Middle frontal gyrus (tissue), 1 donor: ENCODE measurements at regions not wholly inside any gene's neighbourhood (a gene's known extent, or its start where the extent isn't known, plus 50 kb on each side); places are given as distances from the start of the nearest gene placed in this dataset.
"Not testable (repeated sequence)": the region's sequence is repeated elsewhere in the genome, so short reads cannot be mapped to it uniquely, and the experiment has no call there.

Experiments used
- DNase-seq: peaks from one replicate; pipeline ENCODE4 v3.0.0-alpha.2; 2015; ENCODE audit warnings: low spot score; ENCODE audit errors: extremely low spot score

DNA sequence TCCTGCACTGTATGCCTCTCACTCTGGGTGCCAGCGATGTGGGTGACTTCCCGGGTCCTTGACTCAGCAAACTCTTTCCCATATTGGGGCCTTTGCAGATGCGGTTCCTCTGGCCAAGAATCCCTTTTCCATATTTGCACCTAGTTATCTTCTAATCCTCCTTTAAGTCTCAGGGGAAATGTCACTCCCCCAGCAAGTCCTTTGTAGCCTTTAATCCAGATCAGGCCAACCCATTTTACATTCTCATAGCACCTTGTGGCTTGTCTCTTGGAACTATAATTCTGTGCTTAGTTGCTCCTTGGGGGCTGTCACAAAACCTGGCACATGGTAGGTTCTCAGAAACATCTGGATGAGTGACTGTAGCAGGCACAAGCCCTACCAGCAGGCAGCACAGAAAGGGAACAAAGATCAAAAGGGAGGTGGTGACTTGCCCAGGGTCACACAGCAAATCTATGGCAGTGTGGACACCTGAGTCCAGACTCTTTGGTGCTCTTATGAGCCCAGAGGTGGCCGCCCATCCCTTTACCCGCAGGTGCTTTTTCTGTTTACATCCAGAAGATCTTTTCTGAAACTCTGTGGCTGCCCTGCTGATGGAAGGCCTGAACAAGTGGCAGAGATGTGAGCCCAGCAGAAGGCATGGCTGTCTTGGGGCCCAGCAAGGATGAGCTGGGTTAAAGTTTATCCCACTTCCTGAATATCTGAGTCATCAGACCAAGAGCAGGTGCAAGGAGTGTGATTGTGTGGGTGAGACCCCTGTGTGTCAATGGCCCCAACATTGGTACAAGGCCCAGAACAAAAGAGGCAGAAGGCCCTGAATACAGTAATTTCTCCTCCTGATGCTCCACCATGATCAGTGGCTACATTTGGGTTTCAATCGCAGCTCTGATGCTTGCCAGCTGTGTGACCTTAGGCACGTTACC is 78.6 kb upstream of the GRK3 start:
- no peak for DNase-seq

DNA sequence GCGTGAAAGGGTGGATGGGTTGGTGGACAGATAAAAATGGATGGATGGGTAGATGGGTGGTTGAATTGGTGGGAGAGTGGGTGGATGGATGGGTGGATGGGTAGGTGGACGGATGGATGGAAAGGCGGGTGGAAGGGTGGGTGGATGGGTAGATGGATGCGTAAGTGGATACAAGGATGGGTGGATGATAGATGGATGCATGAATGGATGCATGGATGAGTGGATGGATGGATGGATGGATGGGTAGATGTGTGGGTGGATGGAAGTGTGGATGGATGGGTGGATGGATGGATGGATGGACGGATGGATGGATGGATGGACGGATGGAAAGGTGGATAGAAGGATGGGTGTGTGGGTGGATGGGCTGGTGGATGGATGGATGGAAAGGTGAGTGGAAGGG is 77.0 kb upstream of the GRK3 start:
- DNase-seq, result no peak

DNA sequence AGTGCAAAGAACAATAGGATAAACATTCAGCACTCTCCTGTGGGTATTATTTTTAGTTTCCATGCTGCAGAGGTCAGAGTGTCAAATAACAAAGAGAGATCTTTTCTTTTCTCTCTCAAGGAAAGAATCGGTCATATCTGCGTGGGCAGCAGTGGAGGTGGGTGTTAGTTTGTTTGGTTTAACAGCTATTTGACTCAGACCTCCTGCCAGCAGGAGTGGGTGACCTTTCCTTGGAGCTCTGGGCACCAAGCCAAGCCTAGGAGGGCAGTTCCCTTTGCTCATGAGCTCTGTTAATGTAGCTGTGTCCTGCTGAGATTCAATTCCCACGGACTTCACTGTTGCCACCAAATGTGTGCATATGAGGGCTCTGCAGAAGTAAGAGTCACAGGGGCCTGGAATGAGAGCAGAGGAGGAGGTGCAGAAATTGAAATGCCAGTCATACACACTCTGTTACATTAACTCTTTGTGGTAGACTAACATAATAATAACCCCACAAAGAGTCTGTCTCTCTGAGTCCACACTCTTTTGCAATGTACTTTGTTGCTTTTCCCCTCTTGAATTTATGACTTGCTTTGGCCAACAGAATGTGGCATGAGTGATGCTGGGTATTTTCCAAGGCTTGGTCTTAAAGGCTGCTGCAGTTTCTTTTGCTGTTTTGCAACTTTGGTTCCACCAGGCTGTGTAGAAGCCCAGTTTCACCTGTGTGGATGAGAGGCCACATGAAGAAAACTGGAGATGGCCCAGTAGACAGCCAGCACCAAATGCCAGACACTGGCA is 76.0 kb upstream of the GRK3 start:
- DNase-seq, result no peak

DNA sequence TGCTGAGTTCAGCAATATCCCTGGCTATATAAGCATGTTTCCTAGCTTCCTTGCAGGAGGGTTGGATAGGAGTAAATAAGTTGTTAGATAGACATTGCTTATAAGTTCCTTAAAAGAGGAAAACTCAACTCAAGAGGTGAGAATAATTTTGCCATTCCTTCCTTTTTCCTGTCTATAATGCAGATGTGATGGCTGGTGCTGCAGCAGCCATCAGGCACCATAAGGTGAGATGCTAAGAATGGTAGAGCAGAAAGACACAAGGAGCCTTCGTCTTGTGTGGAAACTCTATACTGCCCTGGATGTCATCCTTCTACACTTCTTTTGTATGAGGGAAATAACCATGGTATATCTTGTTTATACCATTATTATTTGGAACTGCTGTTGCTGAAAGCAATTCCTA is 74.5 kb upstream of the GRK3 start:
- DNase-seq, result no peak

DNA sequence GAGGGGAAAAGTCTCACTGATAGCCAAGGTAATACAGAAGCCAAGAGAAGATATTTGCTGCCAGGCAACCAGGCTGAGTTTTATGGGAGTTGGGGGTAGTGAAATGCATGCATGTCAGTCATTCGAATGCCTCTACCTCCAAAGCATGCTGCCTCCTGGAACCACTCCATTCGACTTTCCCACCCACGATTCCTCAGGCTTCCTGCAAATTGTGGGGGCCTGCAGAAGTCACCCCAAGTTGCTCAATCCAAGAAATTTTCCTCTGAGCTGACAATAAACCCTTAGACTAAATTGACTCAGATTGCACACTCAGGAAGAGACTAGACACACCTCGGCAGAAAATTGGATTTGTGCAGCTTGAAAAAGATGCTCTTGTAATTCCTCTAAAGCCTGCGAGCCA is 73.6 kb upstream of the GRK3 start:
- no peak for DNase-seq

DNA sequence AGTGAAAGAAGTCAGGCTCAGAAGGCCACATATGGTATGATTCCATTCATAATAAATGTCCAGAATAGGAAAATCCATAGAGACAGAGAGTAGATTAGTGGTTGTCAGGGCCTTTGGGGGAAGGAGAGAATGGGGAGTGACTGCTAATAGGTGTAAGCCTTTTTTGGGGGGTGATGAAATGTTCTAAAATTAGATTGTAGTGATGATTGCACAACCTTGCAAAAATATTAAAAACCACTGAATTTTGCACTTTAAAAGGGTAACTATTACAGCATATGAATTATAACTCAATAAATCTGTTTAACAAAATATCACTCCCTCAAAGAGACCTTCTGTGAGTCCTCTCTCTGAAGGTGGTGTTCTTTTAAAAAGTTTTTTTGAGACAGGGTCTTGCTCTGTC is 72.3 kb upstream of the GRK3 start:
- DNase-seq, result no peak

DNA sequence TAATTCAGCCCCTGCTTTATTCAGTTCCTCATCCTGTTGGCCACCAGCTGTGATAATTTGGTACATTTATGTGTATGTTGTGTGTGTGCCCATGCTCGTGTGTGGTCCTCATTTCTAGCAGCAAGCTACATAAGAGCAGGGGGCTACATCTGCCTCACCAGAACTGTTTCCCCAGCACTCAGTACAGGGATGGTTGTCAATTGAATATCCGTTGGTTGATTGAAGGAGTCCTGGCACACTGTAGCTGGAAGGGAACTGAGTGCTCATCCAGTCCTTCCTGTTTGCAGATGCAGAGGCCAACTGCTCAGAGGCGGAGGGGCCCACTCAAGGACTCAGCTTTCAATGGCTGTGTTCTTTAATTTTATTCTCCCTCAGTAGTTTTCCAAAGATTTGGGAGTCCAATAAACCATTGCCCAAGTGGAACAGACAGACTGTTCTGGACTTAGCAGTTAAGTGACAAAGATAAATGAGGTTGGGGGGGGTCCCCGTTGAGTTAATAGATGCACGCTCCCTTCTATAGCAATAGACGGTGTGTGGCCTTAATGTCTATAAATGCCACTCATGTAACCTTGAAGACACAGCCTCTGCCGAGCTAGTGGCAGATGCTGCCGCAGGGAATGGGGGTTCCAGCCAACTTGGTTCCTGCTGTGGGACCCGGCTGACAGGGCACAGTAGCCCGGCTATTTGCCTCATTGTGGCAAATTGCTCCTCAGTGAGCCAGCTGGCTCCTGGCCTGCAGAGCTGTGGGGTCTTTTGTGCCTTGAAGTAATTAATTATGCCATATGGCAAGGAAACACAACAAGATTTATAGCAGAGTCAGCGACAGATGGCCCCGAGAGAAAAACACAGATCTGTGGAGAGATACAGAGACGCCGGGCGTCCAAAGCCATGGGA is 71.4 kb upstream of the GRK3 start:
- DNase-seq, result no peak

DNA sequence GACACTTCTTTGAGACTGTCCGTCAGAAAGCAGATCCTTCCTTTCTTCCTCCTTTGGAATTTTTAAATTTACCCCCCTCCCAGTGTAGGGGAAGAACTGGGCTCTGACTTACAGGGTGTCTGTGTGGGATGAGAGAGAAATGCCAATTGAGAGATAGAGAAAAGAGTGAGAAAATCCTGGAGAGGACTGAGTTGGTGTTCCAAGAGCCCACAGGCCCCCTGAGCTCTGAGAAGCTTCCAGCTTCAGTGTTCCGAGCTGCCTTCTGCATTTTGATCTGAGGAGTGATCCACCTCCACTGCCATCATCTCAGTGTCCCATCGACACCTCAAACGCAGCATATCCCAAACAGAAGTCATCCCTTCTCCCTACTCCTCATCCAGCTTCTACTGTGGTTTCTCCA is 70.7 kb upstream of the GRK3 start:
- no peak for DNase-seq

DNA sequence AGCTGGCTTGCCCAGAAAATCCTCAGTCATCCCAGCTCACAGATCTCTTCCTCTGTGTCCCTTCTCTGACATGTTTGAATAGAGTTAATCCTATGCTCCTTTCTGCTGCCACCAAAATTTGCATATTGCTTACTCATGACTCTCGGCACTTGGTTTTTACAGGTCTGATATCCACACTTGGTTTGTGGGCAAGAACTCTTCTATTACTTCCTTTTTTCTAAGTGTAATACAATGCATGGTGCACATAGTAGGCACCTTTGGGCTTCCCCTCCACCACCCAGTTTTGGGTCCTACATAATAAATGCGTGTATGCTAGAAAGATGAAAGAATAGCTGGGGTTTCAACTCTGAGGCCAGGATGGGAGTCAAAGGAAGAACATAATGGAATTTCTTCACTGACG is 69.7 kb upstream of the GRK3 start:
- DNase-seq, result no peak

DNA sequence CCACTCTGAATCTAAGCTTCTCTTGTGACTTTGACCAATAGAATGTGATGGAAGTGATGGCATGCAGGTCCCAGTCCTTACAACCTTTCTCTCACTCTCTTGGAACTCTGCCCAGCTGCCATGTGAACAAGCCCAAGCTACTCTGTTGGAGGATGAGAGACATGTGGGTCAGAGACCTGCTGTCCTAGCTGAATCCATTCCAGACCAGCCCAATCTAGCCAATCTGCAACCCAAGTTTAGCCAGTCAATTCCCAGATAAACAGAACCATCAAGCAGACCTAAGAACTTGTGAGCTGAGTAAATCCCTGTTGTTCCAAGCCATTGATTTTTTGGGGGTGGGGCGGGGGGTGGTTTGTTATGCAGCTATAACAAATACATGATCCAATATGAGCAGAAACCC is 69.2 kb upstream of the GRK3 start:
- DNase-seq, result no peak

DNA sequence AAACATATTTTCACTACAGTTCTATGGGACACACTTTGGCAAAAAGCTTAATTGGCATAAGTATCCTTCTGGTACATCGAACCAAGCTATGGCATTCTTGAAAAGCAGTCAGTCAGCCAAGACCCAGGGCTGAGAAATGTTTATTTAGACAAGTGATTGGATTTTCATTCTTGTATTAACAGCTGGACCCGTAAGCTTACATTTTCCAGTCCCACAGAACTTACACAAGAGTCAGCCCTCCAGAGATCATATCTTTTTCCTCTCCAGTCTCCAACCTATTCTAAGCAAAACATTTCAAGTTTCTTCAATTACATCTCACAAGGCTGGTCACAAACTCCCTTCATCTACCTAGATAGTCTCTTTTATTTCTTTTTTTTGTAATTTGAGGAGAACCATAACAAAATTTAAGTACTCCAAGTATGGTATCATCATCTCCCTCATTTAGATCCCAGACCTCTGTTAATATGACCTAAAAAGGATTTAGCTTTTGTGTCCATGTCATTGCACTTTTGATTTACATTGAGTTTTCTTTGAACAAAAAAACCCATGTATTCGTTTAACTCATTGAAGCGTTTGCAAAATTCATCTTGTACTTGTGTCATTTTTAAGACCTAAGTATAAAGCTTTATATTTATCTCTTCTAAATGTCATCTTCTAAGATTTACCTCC is 67.9 kb upstream of the GRK3 start:
- DNase-seq, result no peak

DNA sequence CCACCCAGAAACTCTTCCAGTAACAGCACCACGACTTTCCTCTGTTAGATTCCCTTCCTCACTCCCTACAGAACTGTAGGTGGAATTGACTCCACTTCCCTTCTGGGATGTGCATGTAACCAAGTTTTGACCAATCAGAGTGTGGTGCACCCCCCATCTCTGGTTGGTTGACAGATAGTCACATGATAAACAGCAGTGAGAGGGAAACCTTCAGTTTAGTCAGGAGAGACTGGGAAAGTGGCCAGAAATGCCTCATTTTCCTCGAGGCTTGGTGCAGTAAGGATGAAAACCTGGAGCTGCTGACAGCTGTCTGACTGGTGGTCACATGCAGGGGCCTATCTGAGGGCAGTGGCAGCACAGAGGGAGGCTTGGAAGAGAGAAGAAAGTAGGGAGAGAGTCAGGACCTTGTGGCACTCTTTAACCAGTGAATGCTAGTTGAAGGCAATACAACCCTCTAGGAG is 67.3 kb upstream of the GRK3 start:
- DNase-seq, result no peak

DNA sequence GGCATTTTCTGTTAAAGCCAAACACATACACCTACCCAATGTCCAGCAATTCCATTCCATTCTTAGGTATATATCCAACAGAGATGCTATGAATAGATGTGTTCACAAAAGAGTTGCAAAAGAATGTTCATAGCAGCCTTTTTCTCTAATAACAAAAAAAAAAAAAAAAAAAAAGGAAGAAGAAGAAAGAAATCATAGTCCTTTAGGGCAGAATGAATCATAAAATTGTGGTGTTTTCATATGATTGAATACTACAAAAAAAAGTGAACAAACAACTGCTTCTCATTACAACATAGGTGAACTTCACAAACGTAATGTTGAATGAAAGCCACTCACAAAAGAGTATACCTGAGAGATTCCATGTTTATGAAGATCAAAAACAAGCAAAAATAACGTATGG is 66.8 kb upstream of the GRK3 start:
- no peak for DNase-seq

DNA sequence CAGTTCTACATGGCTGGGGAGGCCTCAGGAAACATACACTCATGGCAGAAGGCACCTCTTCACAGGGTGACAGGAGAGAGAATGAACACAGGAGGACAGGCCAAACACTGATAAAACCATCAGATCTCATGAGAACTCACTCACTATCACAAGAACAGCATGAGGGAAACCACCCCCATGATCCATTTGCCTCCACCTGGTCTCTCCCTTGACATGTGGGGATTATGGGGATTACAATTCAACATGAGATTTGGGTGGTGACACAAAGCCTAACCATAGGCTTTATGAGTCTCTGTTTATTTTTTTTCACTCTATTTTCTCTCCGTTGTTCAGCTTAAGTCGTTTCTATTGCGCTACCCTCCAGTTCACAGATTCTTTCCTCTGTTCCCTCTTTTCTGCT is 63.8 kb upstream of the GRK3 start:
- DNase-seq, result not testable (repeated sequence)

DNA sequence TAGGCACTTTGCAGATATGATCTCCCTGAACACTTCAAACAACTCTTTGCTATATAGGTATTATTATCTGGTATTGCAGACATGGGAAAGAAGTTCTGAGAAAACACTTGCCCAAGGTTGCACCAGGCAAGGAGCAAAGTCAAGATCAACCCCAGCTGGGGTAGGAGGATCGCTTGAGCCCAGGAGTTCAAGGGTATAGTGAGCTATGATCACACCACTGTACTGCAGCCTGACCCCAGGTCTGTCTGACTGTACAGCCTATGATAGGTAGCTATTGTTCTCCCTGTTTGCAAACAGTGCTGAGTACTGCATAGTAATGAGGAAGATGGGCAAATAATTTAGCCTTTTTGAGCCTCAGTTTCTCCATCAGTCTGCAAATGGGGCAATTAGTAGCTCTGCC is 60.5 kb upstream of the GRK3 start:
- not testable (repeated sequence) for DNase-seq

DNA sequence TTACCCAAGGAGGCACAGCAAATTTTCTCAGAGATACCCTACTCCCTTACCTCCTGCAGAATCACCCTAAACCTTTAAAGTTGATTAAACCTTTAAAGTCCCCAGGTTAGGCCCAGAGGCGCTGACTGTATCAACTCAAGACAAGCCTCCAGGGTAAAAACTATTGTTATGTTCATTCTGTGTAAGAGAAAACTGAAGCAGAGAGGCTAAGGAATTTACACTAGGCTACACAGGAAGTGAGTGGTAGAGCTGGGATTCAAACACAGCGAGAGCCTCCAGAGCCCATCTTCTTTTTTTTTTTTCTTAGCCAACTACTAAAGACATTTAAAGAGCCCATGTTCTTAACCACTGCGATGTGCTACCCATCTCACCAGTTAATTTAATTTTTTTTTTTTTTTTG is 56.3 kb upstream of the GRK3 start:
- no peak for DNase-seq

DNA sequence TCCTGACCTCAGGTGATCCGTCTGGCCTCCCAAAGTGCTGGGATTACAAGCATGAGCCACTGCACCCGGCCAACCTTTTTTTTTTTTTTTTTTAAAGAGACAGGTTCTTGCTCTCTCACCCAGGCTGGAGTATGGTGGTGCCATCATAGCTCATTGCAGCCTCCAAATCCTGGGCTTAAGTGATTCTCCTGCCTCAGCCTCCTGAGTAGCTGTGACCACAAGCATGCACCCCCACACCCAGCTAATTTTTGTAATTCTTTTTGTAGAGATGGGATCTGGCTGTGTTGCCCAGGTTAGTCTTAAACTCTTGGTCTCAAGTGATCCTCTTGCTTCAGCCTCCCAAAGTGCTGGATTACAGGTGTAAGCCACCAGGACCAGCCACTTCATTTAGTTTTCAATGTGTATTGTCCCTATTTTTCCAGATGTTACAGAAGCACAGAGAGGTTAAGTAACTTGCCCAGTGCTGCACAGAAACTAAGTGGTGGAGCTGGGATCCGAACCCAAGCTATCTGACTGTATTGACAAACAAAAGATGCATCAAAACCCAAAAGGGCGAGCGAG is 55.6 kb upstream of the GRK3 start:
- no peak for DNase-seq

DNA sequence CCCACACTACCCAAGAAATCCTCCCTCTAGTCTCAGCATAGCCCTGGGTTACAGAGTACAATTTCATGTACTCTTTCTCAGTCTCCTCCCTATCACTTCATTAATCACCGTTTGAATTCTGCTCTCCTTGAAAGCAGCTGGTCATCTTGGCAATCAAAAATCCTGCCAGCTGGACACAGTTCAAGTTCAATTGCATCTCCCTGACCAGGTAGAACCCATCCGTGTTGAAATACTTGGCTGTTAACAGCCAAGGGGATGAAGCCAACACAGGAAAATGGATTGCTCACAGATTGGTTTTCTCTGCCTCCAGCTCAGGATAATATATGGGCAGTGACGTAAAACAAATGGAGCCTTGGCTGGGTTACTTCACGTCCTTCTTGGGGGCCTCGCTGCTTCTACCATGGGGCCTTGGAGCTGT is 55.1 kb upstream of the GRK3 start:
- DNase-seq, result no peak

DNA sequence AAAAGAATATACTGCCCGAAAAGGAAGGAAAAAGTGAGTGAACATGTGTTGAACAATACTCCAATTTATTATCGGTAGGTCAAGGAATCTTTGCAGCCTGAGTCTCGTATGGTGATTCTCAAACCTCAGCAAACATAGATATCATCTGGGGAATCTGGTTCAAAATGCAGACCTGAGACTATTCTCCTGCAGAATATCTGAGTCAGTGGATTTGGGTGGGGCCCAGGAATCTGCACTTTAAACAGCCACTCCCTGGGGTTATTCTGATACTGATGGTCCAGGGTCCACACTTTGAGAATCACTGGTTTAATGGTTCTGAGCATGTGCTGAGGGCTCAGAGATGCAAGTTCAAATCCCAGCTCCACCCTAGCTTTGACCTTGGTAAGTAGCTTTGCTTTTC is 53.6 kb upstream of the GRK3 start:
- DNase-seq, result no peak

DNA sequence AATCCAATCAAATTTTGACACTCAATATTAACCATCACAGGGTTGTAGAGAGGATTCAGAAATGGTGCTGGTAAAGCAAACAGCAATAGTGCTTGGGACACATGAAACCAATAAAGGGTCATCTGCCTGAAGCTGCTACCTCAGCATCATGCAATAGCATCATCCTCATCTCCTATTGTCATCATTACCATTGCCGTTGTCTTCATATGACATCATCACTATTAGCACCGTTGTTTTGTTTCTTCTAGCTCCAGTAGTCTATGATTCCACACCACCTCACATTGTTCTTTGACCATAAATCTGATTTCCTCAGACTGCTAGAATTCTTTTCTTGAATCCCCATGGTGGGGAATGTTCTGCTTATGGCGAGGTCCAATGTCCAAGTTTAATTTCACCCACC is 52.8 kb upstream of the GRK3 start:
- DNase-seq, result no peak
